Memory B cell (primary cell): ENCODE measurements at regions not wholly inside any gene's neighbourhood (a gene's known extent, or its start where the extent isn't known, plus 50 kb on each side); places are given as distances from the start of the nearest gene placed in this dataset.
A peak's percentile ranks its signal among the peaks of the same experiment; 100 is the strongest.
"Not testable (repeated sequence)": the region's sequence is repeated elsewhere in the genome, so short reads cannot be mapped to it uniquely, and the experiment has no call there.

Experiments
- ATAC-seq: fragments of 150-1000 bp; cut with Tn5 transposase; 2 replicates; pipeline ENCODE4 v1.10.0; 2021; ENCODE audit warnings: low read depth, mild to moderate bottlenecking, moderate library complexity
- DNase-seq, 2 donors: peaks; one replicate each; pipeline ENCODE4 v3.0.0; 2022; ENCODE audit warnings: low spot score in 2 of 2
- H3K27ac Mint-ChIP-seq: one replicate; pipeline ENCODE4 v1.8.0; 2022; ENCODE audit warnings: mild to moderate bottlenecking, moderate library complexity, mixed read lengths
- H3K27me3 Mint-ChIP-seq: one replicate; pipeline ENCODE4 v1.8.0; 2022; ENCODE audit warnings: mixed read lengths
- H3K36me3 Mint-ChIP-seq: one replicate; pipeline ENCODE4 v1.8.0; 2022; ENCODE audit warnings: mild to moderate bottlenecking, mixed read lengths
- H3K4me1 Mint-ChIP-seq: one replicate; pipeline ENCODE4 v1.8.0; 2022; ENCODE audit warnings: mixed read lengths
- H3K4me3 Mint-ChIP-seq: one replicate; pipeline ENCODE4 v1.8.0; 2022; ENCODE audit warnings: mild to moderate bottlenecking, moderate library complexity, mixed read lengths
- H3K9me3 Mint-ChIP-seq: one replicate; pipeline ENCODE4 v1.8.0; 2022; ENCODE audit warnings: mixed read lengths

DNA sequence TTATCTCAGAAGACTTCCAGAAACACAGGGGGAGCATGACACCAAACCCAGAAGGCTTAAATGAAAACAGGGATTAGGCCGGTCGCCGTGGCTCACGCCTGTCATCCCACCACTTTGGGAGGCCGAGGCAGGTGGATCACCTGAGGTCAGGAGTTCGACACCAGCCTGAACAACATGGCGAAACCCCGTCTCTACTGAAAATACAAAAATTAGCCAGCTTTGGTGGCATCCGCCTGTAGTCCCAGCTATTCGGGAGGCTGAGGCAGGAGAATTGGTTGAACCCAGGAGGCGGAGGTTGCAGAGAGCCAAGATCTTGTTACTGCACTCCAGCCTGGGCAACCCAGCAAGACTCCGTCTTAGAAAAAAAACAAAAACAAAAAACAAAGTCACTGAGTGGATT is 294.1 kb downstream of the ASMT start:
- Mint-ChIP-seq H3K27me3 (peaks cover 14% of the 10 kb centered on the region), H3K9me3 (peaks cover 13% of the 10 kb centered on the region)
- DNase-seq, H3K4me1 Mint-ChIP-seq, ATAC-seq, H3K27ac Mint-ChIP-seq, H3K4me3 Mint-ChIP-seq, H3K36me3 Mint-ChIP-seq: not testable (repeated sequence)

DNA sequence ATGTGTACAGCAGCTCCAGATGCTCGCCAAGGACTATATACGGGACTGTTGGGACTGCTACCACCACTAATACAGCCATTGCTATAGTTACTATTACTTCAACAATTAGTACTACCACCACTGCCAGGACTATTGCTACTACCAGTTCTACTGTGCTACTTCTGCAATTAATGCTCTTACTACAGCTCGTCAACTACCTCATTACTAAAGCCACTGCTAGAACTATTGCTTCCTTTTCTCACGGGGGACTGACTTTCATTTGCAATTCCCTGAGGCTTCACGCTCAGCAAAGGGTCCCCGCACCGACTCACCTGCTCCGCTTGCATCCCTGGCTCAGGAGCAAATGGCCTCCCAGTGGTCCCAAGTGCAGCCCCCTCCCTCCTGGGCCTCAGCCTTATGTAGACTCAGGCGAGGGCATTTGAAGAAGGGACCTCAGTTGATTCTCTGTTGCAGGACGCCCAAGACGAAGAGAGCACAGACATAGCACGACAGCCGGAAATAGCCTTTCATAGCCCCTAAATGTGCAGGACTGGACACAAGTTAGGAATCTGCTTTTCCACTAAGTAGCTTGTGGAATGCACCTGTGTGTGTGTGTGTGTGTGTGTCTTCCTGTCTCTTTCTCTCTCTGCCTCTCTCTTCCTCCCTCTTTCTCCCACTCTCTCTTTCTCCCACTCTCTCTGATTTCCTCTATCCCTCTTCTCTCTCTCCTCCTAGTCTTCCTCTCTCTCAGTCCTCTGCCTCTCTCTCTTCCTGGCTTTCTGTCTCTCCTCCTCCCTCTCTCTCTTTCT is 294.8 kb downstream of the ASMT start:
- DNase-seq (no peak), ATAC-seq (peak; percentile 60)
- Mint-ChIP-seq H3K27ac (peak overlapping the region; percentile 2), H3K4me3 (no peak overlapping the region), H3K36me3 (peaks cover 8% of the 10 kb centered on the region), H3K27me3 (peaks cover 15% of the 10 kb centered on the region), H3K9me3 (peaks cover 13% of the 10 kb centered on the region), H3K4me1 (peaks cover 9% of the 10 kb centered on the region)

GRCh38 chrX:1910207-1910470 is 295.3 kb downstream of the ASMT start:
- peaks cover 16% of the 10 kb centered on the region for H3K27me3 Mint-ChIP-seq
- peak overlapping the region; percentile 2 for H3K27ac Mint-ChIP-seq
- ATAC-seq (no peak), DNase-seq (no peak)
- H3K4me3 Mint-ChIP-seq, result no peak overlapping the region
- H3K9me3 Mint-ChIP-seq, result peaks cover 13% of the 10 kb centered on the region
- H3K4me1 Mint-ChIP-seq, result peaks cover 9% of the 10 kb centered on the region
- H3K36me3 Mint-ChIP-seq, result peaks cover 8% of the 10 kb centered on the region

DNA sequence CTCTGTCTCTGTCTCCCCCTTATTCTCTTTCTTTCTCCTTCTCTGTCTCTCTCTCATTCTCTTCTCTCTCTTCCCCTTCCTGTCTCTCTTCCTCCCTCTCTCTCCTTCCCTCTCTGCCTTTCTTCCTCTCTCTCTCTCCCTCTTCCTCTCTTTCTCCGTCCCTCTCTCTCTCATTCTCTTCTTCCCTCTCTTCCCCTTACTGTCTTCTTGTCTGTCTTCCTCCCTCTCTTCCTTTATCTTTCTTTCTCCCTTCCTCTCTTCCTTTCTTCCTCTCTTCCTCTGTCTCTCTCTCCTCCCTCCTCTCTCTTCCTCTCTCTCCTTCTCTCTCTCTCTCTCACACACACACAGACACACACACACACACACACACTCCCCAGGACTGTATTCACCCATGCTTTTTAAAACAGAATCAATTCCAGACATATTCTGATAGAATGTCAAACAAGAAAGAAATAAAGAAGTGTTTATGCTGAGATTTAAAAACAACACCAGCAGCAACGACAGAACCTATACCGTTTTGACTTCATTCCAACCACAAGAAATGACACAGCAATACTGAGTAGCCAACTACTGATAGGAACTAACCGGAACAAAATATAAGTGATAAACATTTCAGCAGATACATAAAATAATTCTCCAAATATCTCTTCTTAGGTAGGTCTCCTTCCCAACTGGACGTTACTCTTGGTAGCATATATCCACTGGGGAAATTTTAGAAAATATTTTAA is 296.7 kb downstream of the ASMT start:
- DNase-seq (no peak), ATAC-seq (no peak)
- peaks cover 9% of the 10 kb centered on the region for H3K4me1 Mint-ChIP-seq
- H3K9me3 Mint-ChIP-seq, result peaks cover 16% of the 10 kb centered on the region
- peaks cover 20% of the 10 kb centered on the region for H3K27me3 Mint-ChIP-seq
- no peak overlapping the region for H3K4me3 Mint-ChIP-seq
- no peak overlapping the region for H3K27ac Mint-ChIP-seq
- peaks cover 8% of the 10 kb centered on the region for H3K36me3 Mint-ChIP-seq

DNA sequence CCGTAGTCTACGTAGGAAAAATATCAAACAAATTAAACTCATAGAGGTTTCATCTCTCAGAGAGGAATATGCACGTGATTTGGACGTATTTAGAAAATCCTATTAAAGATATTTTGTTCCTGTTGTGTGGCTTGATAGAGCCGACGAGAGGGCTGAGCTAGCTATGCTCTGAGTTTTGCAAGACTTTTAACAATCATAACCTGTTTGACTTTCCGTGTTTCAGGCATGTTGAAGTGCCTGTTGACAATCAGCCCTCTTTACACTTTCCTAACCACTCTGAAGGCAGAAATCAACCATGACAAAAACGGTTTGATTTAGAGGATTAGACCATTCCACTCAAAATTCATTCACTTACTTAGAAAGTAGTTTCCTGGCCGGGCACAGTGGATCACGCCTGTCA is 297.3 kb downstream of the ASMT start:
- H3K9me3 Mint-ChIP-seq, result peaks cover 16% of the 10 kb centered on the region
- peaks cover 8% of the 10 kb centered on the region for H3K36me3 Mint-ChIP-seq

GRCh38 chrX:1914606-1915365 is 299.9 kb downstream of the ASMT start:
- Mint-ChIP-seq H3K9me3 (peaks cover 17% of the 10 kb centered on the region), H3K27me3 (peaks cover 17% of the 10 kb centered on the region), H3K4me1 (peaks cover 9% of the 10 kb centered on the region), H3K4me3 (no peak overlapping the region), H3K27ac (no peak overlapping the region), H3K36me3 (peaks cover 8% of the 10 kb centered on the region)
- DNase-seq, result no peak
- no peak for ATAC-seq

More for the DNA sequence above, 297.3 kb downstream of the ASMT start:
- no peak for ATAC-seq
- no peak for DNase-seq
- Mint-ChIP-seq H3K27ac (no peak overlapping the region), H3K27me3 (peaks cover 17% of the 10 kb centered on the region), H3K4me1 (peaks cover 9% of the 10 kb centered on the region), H3K4me3 (no peak overlapping the region)

- DNase-seq (no peak), ATAC-seq (no peak)
- no peaks in the 10 kb centered on the region for H3K36me3 Mint-ChIP-seq
- no peaks in the 10 kb centered on the region for H3K4me1 Mint-ChIP-seq
- no peak overlapping the region for H3K27ac Mint-ChIP-seq
- H3K4me3 Mint-ChIP-seq, result no peak overlapping the region
- peaks cover 4% of the 10 kb centered on the region for H3K9me3 Mint-ChIP-seq
- H3K27me3 Mint-ChIP-seq, result peaks cover 6% of the 10 kb centered on the region
These were observed 303.9 kb downstream of the ASMT start for GRCh38 chrX:1918780-1919179.

GRCh38 chrX:1925053-1925481 is 310.2 kb downstream of the ASMT start:
- Mint-ChIP-seq H3K36me3 (no peaks in the 10 kb centered on the region), H3K27ac (no peak overlapping the region), H3K9me3 (no peaks in the 10 kb centered on the region)

GRCh38 chrX:1928805-1929204 is 313.9 kb downstream of the ASMT start:
- H3K27me3 Mint-ChIP-seq, result peaks cover 10% of the 10 kb centered on the region
- H3K4me3 Mint-ChIP-seq, result no peak overlapping the region
- no peaks in the 10 kb centered on the region for H3K9me3 Mint-ChIP-seq
- no peak overlapping the region for H3K27ac Mint-ChIP-seq
- peaks cover 2% of the 10 kb centered on the region for H3K36me3 Mint-ChIP-seq
- H3K4me1 Mint-ChIP-seq, result no peaks in the 10 kb centered on the region
- DNase-seq (no peak), ATAC-seq (no peak)

More at GRCh38 chrX:1925053-1925481, 310.2 kb downstream of the ASMT start:
- no peaks in the 10 kb centered on the region for H3K4me1 Mint-ChIP-seq
- ATAC-seq (no peak), DNase-seq (no peak)
- H3K27me3 Mint-ChIP-seq, result peaks cover 6% of the 10 kb centered on the region
- no peak overlapping the region for H3K4me3 Mint-ChIP-seq

- DNase-seq (no peak), ATAC-seq (no peak)
- H3K27ac Mint-ChIP-seq, result no peak overlapping the region
- no peak overlapping the region for H3K4me3 Mint-ChIP-seq
- H3K27me3 Mint-ChIP-seq, result peaks cover 6% of the 10 kb centered on the region
- H3K36me3 Mint-ChIP-seq, result peaks cover 2% of the 10 kb centered on the region
- H3K4me1 Mint-ChIP-seq, result peaks cover 7% of the 10 kb centered on the region
- no peaks in the 10 kb centered on the region for H3K9me3 Mint-ChIP-seq
These were observed 317.4 kb downstream of the ASMT start for GRCh38 chrX:1932231-1932630.

DNA sequence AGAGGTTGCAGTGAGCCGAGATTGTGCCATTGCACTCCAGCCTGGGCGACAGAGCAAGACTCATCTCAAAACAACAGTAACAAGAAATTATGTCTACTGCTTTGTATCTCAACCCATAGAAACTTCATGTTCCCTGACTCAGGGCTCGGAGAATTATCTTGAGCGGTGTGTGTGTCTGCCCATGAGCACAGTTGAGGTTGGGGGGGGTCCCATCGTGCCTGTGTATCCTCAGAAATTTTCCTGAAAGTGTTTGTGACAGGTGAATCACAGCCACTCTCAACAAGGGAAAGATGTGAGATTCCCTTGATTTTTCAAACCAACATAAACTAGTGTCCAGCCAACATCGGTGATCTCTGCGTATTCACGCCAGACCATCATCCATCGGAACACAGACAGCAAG is 319.1 kb downstream of the ASMT start:
- Mint-ChIP-seq H3K27ac (no peak overlapping the region), H3K27me3 (peaks cover 9% of the 10 kb centered on the region), H3K36me3 (peaks cover 6% of the 10 kb centered on the region), H3K9me3 (peaks cover 4% of the 10 kb centered on the region), H3K4me3 (no peak overlapping the region), H3K4me1 (peaks cover 7% of the 10 kb centered on the region)
- DNase-seq (no peak), ATAC-seq (no peak)

- Mint-ChIP-seq H3K4me1 (peaks cover 7% of the 10 kb centered on the region), H3K27me3 (peaks cover 12% of the 10 kb centered on the region), H3K27ac (no peak overlapping the region), H3K4me3 (no peak overlapping the region), H3K9me3 (peaks cover 5% of the 10 kb centered on the region), H3K36me3 (peaks cover 7% of the 10 kb centered on the region)
- ATAC-seq (no peak), DNase-seq (no peak)
These were observed 320.9 kb downstream of the ASMT start for GRCh38 chrX:1935805-1936204.

DNA sequence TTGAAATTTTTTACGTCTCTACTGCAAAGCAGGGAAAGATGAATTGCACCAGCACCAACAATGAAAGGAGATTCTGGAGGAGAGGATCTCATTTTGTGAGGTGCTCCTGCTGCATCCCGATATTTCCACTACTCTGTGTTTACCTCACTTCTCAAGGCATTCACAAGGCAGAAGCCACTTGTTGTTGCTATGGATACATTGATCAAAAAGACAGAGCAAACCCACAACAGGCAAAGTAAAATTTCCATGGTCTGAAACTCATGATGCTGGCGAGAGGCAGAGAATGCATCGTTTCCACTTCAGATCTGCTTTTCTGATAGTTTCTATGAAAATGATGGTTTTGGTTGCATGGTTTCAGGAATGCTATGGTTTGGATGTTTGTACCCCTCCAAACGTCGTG is 323.3 kb downstream of the ASMT start:
- peaks cover 7% of the 10 kb centered on the region for H3K4me1 Mint-ChIP-seq
- ATAC-seq (no peak), DNase-seq (no peak)
- H3K27me3 Mint-ChIP-seq, result peaks cover 9% of the 10 kb centered on the region
- H3K36me3 Mint-ChIP-seq, result peaks cover 6% of the 10 kb centered on the region
- peaks cover 5% of the 10 kb centered on the region for H3K9me3 Mint-ChIP-seq
- no peak overlapping the region for H3K4me3 Mint-ChIP-seq
- no peak overlapping the region for H3K27ac Mint-ChIP-seq

GRCh38 chrX:1941321-1941720 is 326.5 kb downstream of the ASMT start:
- Mint-ChIP-seq H3K27me3 (peaks cover 8% of the 10 kb centered on the region), H3K4me1 (no peaks in the 10 kb centered on the region), H3K27ac (no peak overlapping the region), H3K36me3 (peaks cover 6% of the 10 kb centered on the region), H3K4me3 (no peak overlapping the region), H3K9me3 (peaks cover 5% of the 10 kb centered on the region)
- no peak for ATAC-seq
- DNase-seq, result no peak
